IPS-20b (cell line): ENCODE measurements at regions not wholly inside any gene's neighbourhood (a gene's known extent, or its start where the extent isn't known, plus 50 kb on each side); places are given as distances from the start of the nearest gene placed in this dataset.
"Not testable (repeated sequence)": the region's sequence is repeated elsewhere in the genome, so short reads cannot be mapped to it uniquely, and the experiment has no call there.

Experiments
- H3K27ac ChIP-seq: one replicate; pipeline ENCODE4 v1.5.1; 2013; ENCODE audit warnings: low read length
- H3K27me3 ChIP-seq: 2 replicates; pipeline ENCODE4 v1.6.1; 2013; ENCODE audit warnings: mild to moderate bottlenecking, low read length, inconsistent platforms; ENCODE audit not compliant: insufficient read depth
- H3K36me3 ChIP-seq: 2 replicates; pipeline ENCODE4 v1.6.1; 2013; ENCODE audit warnings: low read depth, mild to moderate bottlenecking, inconsistent platforms, low read length, moderate library complexity; ENCODE audit not compliant: insufficient read depth
- H3K4me1 ChIP-seq: 2 replicates; pipeline ENCODE4 v1.6.1; 2013; ENCODE audit warnings: mild to moderate bottlenecking, control low read depth, inconsistent platforms, low read length, moderate library complexity; ENCODE audit not compliant: insufficient read depth
- H3K4me3 ChIP-seq: 2 replicates; pipeline ENCODE4 v1.5.1; 2013; ENCODE audit warnings: mild to moderate bottlenecking, low read length, inconsistent platforms
- H3K9ac ChIP-seq: 2 replicates; pipeline ENCODE4 v1.6.1; 2013; ENCODE audit warnings: low read depth, mild to moderate bottlenecking, inconsistent platforms, low read length, moderate library complexity
- H3K9me3 ChIP-seq: 2 replicates; pipeline ENCODE4 v1.6.1; 2013; ENCODE audit warnings: mild to moderate bottlenecking, low read depth, low read length, inconsistent platforms; ENCODE audit not compliant: insufficient read depth

DNA sequence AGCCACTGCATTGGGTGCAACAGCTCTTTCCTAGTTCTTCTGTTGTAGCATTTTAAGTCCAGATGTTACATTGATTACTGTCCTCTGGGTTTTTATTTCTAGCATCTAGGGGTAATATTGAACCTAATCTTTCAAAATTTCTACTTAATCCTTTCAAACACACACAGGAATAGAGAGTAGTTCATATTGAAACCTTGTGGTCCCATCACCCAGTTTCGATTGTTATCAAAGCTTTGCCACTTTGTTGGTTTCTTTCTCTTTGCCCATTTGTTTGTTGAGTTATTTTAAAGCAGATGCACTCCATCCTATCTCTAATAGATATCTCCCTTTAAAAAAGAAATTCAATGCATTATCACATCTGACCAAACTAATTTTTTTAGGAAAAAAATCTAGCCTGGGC, 422.9 kb upstream of the AMELY start:
- H3K27ac ChIP-seq: no peak overlapping the region
- H3K27me3 ChIP-seq: no peaks in the 10 kb centered on the region
- H3K9ac ChIP-seq: no peak overlapping the region
- no peaks in the 10 kb centered on the region for H3K4me1 ChIP-seq
- peaks cover 30% of the 10 kb centered on the region; the same call in 1 of the 2 replicates for H3K36me3 ChIP-seq
- H3K4me3 ChIP-seq: no peak overlapping the region
- H3K9me3 ChIP-seq: no peaks in the 10 kb centered on the region

DNA sequence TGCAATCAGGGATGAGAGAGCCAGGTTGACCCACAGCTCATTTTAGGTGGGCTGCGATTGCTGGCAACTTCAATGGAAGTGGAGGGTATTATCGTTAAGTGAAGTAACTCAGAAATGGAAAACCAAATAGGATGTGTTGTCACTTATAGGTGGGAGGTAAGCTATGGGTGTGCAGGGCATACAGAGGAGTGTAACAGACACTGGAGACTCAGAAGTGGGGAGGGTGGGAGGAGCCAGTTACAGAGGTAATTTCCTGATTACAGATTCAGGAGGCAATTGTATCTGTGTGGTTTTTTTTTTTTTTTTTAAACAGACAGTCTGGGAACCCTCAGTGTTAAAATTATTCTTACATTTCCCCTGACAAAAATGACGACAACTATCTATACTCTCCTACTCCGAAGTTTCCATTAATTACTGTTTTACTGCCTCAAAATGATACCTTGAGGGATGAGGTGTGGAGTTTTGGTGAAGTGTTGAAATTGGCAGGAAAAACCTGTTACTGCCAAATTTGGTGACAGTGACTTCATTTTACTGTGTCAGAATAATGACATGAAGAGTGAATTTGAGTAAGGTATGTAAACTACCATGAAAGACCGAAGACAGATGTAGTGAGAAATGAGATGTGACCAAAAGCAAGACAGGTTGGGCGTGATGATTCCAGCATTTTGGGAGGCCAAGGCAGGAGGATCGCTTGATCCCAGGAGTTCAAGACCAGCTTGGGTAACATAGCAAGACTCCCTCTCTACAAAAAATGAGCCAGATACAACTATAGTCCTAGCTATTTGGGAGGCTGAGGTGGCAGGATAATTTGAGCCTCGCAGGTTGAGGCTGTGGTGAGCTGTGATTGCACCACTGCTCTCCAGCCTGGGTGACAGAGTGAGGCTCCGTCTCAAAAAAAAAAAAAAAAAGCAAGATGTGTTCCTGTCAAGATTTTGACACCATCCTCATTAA, 415.0 kb upstream of the AMELY start:
- no peaks in the 10 kb centered on the region for H3K27me3 ChIP-seq
- H3K27ac ChIP-seq: no peak overlapping the region
- no peak overlapping the region for H3K4me3 ChIP-seq
- peaks cover 55% of the 10 kb centered on the region for H3K36me3 ChIP-seq
- no peaks in the 10 kb centered on the region; the same call in 1 of the 2 replicates for H3K4me1 ChIP-seq
- H3K9ac ChIP-seq: no peak overlapping the region
- no peaks in the 10 kb centered on the region for H3K9me3 ChIP-seq

DNA sequence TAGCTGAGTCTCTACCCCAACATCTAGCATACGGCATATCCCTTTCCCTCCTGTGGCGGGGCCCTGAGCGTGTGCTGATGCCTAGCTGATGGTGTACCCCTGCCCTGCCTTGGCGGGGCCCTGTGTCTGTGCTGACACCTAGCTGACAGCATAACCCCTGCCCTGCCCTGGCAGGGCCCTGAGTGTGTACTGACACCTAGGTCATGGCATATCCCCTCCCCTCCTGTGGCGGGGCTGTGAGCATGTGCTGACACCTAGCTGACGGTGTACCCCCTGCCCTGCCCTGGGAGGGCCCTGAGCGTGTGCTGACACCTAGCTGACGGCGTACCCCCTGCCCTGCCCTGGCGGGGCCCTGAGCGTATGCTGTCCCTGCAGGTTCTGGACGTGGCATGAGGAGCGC, 414.0 kb upstream of the AMELY start:
- Histone ChIP-seq H3K36me3 (peaks cover 54% of the 10 kb centered on the region), H3K9me3 (no peaks in the 10 kb centered on the region), H3K27me3 (no peaks in the 10 kb centered on the region), H3K9ac (no peak overlapping the region), H3K27ac (no peak overlapping the region), H3K4me3 (no peak overlapping the region), H3K4me1 (peaks cover 6% of the 10 kb centered on the region)

DNA sequence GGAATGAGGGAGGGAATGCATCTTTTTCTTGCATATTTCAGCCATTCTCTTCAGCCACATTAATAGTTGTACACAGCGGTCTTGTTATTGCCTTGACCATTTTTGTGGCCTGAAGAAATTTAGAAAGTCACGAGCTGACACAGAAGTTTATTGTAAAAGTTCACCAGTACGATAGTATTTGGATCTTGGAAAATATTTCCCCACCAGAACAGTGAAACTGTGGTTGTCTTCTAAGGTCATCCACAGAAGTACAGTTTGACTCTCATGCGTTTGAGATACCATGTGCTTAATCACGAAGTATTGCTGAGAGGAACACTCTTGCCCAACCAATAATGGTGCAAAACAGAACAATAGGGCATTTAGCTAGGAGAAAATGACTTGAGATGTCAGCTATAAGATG, 409.2 kb upstream of the AMELY start:
- Histone ChIP-seq H3K9ac (peak overlapping the region; percentile 51; the same call in 1 of the 2 replicates), H3K9me3 (no peaks in the 10 kb centered on the region), H3K4me3 (peak overlapping the region; percentile 35; the same call in 1 of the 2 replicates)

DNA sequence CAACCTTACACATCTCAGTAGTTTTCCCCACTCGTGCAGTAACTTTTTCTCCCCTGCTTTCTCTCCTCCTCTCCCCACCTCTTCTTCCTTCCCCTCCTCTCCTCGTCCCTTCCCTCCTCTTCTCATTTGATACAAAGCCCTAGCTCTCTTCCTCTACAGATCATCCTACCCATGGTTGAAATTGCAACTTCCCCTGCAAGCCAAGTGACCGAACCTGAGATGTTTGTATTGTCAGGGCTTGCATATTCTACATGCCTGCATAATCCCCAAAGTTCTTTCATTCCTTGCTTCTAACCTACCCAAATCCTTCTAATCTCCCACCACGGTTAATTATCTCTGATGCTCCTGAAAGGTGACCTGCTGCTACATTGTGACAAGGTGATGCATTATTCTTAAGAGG, 408.6 kb upstream of the AMELY start:
- H3K36me3 ChIP-seq: peaks cover 33% of the 10 kb centered on the region
- not testable (repeated sequence) for H3K27me3 ChIP-seq

More for the DNA sequence above, 409.2 kb upstream of the AMELY start:
- Histone ChIP-seq H3K27me3 (no peaks in the 10 kb centered on the region), H3K27ac (no peak overlapping the region), H3K36me3 (peaks cover 33% of the 10 kb centered on the region), H3K4me1 (peaks cover 8% of the 10 kb centered on the region)

DNA sequence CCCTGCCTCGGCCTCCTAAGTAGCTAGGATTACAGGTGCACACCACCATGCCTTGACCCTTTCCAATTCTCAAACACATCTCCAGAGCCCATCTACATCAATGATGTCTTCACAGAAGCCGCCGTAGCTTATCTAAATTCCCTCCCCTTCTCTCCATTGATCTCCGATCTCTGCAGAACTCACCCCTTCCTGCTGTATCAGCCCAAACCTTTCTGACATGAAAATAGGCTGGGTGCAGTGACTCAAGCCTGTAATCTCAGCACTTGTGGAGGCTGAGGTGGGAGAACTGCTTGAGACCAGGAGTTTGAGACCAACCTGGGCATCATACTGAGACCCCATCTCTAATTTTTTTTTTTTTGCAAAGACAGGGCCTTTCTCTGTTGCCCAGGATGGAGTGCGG, 406.6 kb upstream of the AMELY start:
- Histone ChIP-seq H3K27ac (no peak overlapping the region), H3K4me1 (peaks cover 8% of the 10 kb centered on the region), H3K27me3 (no peaks in the 10 kb centered on the region), H3K36me3 (peaks cover 15% of the 10 kb centered on the region), H3K9ac (no peak overlapping the region), H3K9me3 (no peaks in the 10 kb centered on the region), H3K4me3 (no peak overlapping the region)

More for the DNA sequence above, 408.6 kb upstream of the AMELY start:
- H3K27ac ChIP-seq, H3K4me1 ChIP-seq, H3K9me3 ChIP-seq, H3K9ac ChIP-seq: not testable (repeated sequence)
- peak overlapping the region; percentile 35; the same call in 1 of the 2 replicates for H3K4me3 ChIP-seq

DNA sequence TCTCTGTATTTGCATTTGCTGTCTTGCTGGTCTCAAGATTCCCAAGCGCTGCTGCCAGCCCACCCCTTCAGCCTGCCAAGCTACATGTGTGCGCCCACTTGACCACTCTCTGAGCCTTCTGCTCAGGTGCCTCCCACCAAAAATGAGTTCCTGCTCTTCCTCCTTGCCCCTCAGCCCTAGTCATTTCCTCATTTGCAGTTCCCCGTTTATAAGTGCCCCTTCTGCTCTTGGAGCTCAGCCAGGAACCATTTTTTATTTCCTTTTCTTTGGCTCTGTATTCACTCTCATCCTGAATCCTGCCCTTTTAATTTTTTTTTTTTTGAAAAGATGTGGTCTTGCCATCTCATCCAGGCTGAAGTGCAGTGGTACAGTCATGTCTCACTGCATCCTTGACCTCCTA, 406.0 kb upstream of the AMELY start:
- Histone ChIP-seq H3K4me3 (no peak overlapping the region), H3K9me3 (no peaks in the 10 kb centered on the region), H3K27ac (no peak overlapping the region), H3K4me1 (peaks cover 8% of the 10 kb centered on the region), H3K9ac (no peak overlapping the region), H3K27me3 (no peaks in the 10 kb centered on the region), H3K36me3 (peaks cover 10% of the 10 kb centered on the region)

DNA sequence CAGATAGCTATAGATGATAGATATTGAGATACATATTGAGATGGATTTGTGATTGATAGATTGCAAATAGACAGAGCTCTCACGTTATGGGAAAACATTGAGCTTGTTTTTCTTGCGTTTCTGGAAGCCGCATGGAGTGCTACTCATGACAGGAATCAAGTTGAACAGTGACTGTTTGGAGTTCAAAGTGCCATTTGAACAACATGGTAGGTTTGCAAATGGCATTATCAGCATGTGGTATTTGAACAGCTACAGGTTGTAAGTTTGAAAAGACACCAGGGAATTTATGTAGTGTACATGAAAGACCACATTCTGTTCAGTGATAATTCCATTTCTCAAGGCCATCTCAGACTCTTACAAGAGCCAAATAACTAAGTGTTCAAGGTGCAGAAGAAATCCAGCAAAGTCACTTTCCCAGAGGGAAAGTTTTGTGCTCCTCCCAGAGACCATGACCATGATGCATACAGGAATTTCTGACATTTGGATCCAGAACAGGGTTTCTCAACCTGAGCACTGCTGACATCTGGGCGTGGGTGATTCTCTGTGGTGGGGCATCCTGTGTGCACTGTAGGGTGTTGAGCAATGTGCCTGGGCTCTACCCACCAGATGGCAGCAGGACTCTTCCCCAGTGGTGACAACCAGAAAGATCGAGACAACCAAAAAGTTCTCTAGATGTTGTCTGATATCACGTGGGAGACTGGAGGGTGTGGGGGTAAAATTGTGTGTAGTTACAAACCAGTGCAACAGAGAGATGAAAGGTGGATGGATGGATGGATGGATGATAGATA, 399.1 kb upstream of the AMELY start:
- Histone ChIP-seq H3K27me3 (no peaks in the 10 kb centered on the region), H3K9ac (no peak overlapping the region), H3K36me3 (peaks cover 29% of the 10 kb centered on the region; the same call in 1 of the 2 replicates), H3K4me3 (no peak overlapping the region), H3K9me3 (no peaks in the 10 kb centered on the region), H3K27ac (no peak overlapping the region), H3K4me1 (no peaks in the 10 kb centered on the region)

DNA sequence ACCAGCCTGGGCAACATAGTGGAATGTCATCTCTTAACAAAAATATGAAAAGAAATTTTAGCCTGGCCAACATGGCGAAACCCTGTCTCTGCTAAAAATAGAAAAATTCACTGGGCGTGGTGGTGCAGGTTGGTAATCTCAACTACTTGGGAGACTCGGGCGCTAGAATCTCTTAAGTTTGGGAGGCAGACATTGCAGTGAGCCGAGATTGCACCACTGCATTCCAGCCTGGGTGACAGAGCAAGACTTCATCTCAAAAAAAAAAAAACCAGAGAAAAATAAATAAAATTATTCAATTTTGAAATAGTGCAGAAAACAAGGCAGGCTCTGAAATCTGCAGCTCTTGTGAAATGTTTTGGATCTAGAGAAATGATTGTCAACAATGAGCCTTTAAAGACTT, 397.3 kb upstream of the AMELY start:
- Histone ChIP-seq H3K4me1 (no peaks in the 10 kb centered on the region), H3K9me3 (no peaks in the 10 kb centered on the region), H3K27ac (no peak overlapping the region), H3K4me3 (no peak overlapping the region), H3K27me3 (no peaks in the 10 kb centered on the region), H3K36me3 (peaks cover 44% of the 10 kb centered on the region), H3K9ac (no peak overlapping the region)

DNA sequence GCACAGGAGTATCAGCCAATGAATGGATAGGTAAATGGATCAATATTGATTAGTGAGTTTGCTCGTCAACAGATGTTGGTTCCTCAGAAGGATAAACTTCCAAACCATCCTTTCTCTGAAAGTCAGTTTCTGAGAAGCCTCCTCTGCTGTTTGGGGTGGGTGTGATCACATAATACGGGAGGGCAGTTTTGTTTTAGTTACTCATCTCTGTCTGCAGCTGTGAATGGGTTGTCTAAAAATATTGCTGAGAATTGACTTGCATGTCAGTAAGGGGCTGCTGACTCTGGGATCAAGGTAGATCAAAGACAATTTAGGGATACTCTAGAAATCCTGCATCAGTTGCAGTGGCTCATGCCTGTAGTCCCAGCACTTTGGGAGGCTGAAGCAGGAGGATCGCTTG, 390.8 kb upstream of the AMELY start:
- Histone ChIP-seq H3K4me3 (no peak overlapping the region), H3K4me1 (no peaks in the 10 kb centered on the region), H3K27ac (no peak overlapping the region), H3K9me3 (no peaks in the 10 kb centered on the region), H3K9ac (no peak overlapping the region), H3K36me3 (peaks cover 23% of the 10 kb centered on the region), H3K27me3 (no peaks in the 10 kb centered on the region)

DNA sequence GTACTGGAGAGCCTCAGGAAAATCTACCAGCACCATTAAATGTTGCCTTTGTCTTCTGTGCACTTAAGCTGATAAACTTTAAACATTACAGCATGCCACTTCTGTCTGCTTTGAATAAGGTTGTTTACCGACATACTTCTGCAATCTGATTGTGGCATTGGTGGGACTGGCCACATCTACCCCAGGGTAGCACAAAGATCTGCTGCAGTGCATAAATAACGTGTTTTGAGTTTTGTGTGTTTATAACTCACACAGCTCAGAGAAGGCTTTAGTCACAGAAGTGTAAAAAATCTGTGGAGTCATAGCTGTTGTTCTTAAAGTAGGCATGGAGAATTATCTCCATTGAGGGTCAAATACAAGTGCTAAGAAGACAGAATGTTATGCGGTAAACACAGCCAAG, 388.4 kb upstream of the AMELY start:
- no peaks in the 10 kb centered on the region for H3K9me3 ChIP-seq
- no peak overlapping the region for H3K9ac ChIP-seq
- H3K36me3 ChIP-seq: peaks cover 12% of the 10 kb centered on the region
- H3K27me3 ChIP-seq: no peaks in the 10 kb centered on the region
- H3K27ac ChIP-seq: no peak overlapping the region
- H3K4me3 ChIP-seq: no peak overlapping the region
- no peaks in the 10 kb centered on the region for H3K4me1 ChIP-seq
